Neural cell (in vitro differentiated cells): ENCODE measurements at regions not wholly inside any gene's neighbourhood (a gene's known extent, or its start where the extent isn't known, plus 50 kb on each side); places are given as distances from the start of the nearest gene placed in this dataset.

Source experiments
- H2AFZ ChIP-seq: fragments of 200-600, 300-800 bp; sonication (generic), shearing (Covaris generic); 2 replicates; pipeline ENCODE4 v1.6.0; 2014; ENCODE audit warnings: low read depth, mild to moderate bottlenecking, antibody characterized with exemption, low read length, moderate library complexity
- H3F3A ChIP-seq: fragments of 200-600 bp; shearing (Covaris generic); 2 replicates; pipeline ENCODE4 v1.6.1; 2016; ENCODE audit warnings: mild to moderate bottlenecking, moderate library complexity, mixed read lengths, antibody characterized with exemption, low read length; ENCODE audit not compliant: insufficient read depth, poor library complexity, severe bottlenecking
- H3K27ac ChIP-seq: fragments of 200-600, 300-800 bp; sonication (generic), shearing (Covaris generic); 2 replicates; pipeline ENCODE4 v1.5.1; 2014; ENCODE audit warnings: mild to moderate bottlenecking, low read length, moderate library complexity
- H3K27me3 ChIP-seq: fragments of 300-800, 200-600 bp; sonication (generic), shearing (Covaris generic); 2 replicates; pipeline ENCODE4 v1.6.0; 2014; ENCODE audit warnings: mild to moderate bottlenecking, low read depth, low read length, moderate library complexity; ENCODE audit not compliant: insufficient read depth
- H3K36me3 ChIP-seq: fragments of 300-800, 200-600 bp; sonication (generic), shearing (Covaris generic); 2 replicates; pipeline ENCODE4 v1.5.1; 2014; ENCODE audit warnings: mild to moderate bottlenecking, antibody characterized with exemption, low read length, moderate library complexity; ENCODE audit not compliant: insufficient read depth
- H3K4me2 ChIP-seq: fragments of 300-800, 200-600 bp; sonication (generic), shearing (Covaris generic); 2 replicates; pipeline ENCODE4 v1.6.0; 2014; ENCODE audit warnings: mild to moderate bottlenecking, low read length
- H3K4me3 ChIP-seq: fragments of 300-800, 200-600 bp; sonication (generic), shearing (Covaris generic); 2 replicates; pipeline ENCODE4 v1.5.1; 2014; ENCODE audit warnings: mild to moderate bottlenecking, low read length, moderate library complexity
- H3K79me2 ChIP-seq: fragments of 200-600 bp; shearing (Covaris generic); replicated peaks from 2 replicates; pipeline ENCODE4 v1.6.0; 2014; ENCODE audit warnings: mild to moderate bottlenecking, low read length, moderate library complexity; ENCODE audit not compliant: insufficient read depth
- H3K9ac ChIP-seq: fragments of 300-800, 200-600 bp; sonication (generic), shearing (Covaris generic); 2 replicates; pipeline ENCODE4 v1.6.1; 2016; ENCODE audit warnings: mild to moderate bottlenecking, low read length, mixed read lengths
- H3K9me2 ChIP-seq: fragments of 200-600 bp; shearing (Covaris generic); 2 replicates; pipeline ENCODE4 v1.6.1; 2016; ENCODE audit warnings: mild to moderate bottlenecking, low read length, mixed read lengths; ENCODE audit not compliant: insufficient read depth
- H3K9me3 ChIP-seq: fragments of 200-600, 300-800 bp; sonication (generic), shearing (Covaris generic); 2 replicates; pipeline ENCODE4 v1.6.1; 2016; ENCODE audit warnings: mild to moderate bottlenecking, mixed run types, low read length, moderate library complexity, mixed read lengths
- H4K20me1 ChIP-seq: fragments of 200-600 bp; shearing (Covaris generic); 2 replicates; pipeline ENCODE4 v1.6.1; 2016; ENCODE audit warnings: mild to moderate bottlenecking, mixed run types; ENCODE audit not compliant: insufficient read depth
- EP300 ChIP-seq: fragments of 450-650 bp; conservative IDR thresholded peaks from 2 replicates; pipeline ENCODE4 v1.6.1; 2014; ENCODE audit warnings: antibody characterized with exemption, mild to moderate bottlenecking, moderate library complexity; ENCODE audit not compliant: poor library complexity, severe bottlenecking
- EZH2 ChIP-seq: fragments of 200-600, 300-800 bp; shearing (Covaris generic), sonication (generic); IDR thresholded peaks from 2 replicates; pipeline ENCODE4 v1.6.1; 2014; ENCODE audit warnings: antibody characterized with exemption, low read length, borderline replicate concordance, mild to moderate bottlenecking; ENCODE audit not compliant: insufficient read depth, poor library complexity, severe bottlenecking
- MXI1 ChIP-seq: fragments of 450-650 bp; conservative IDR thresholded peaks from 2 replicates; pipeline ENCODE4 v1.6.1; 2014; ENCODE audit warnings: antibody characterized with exemption, mild to moderate bottlenecking; ENCODE audit not compliant: poor library complexity, severe bottlenecking
- POLR2AphosphoS5 ChIP-seq: IDR thresholded peaks from 2 replicates; pipeline ENCODE4 v1.6.1; 2012
- RAD21 ChIP-seq: fragments of 450-650 bp; conservative IDR thresholded peaks from 2 replicates; pipeline ENCODE4 v1.6.1; 2014; ENCODE audit warnings: antibody characterized with exemption, mild to moderate bottlenecking, moderate library complexity
- REST ChIP-seq: IDR thresholded peaks from 2 replicates; pipeline ENCODE4 v1.6.1; 2012; ENCODE audit warnings: borderline replicate concordance
- SMC3 ChIP-seq: fragments of 450-650 bp; conservative IDR thresholded peaks from 2 replicates; pipeline ENCODE4 v1.6.1; 2014; ENCODE audit warnings: antibody characterized with exemption, mild to moderate bottlenecking, moderate library complexity; ENCODE audit not compliant: poor library complexity
- TAF1 ChIP-seq: IDR thresholded peaks from 2 replicates; pipeline ENCODE4 v1.6.1; 2012; ENCODE audit warnings: low read depth
- TF ChIP-seq, protein P1 (sequence below): fragments of 450-650 bp; IDR thresholded peaks from 2 replicates; pipeline ENCODE4 v1.5.1; 2014; ENCODE audit warnings: antibody characterized with exemption, mild to moderate bottlenecking, moderate library complexity; ENCODE audit not compliant: poor library complexity, severe bottlenecking

GRCh38 chr6:117143647-117144046 is 121.7 kb upstream of the VGLL2 start:
- no peaks in the 10 kb centered on the region for H4K20me1 ChIP-seq
- H3K9me2 ChIP-seq, result no peaks in the 10 kb centered on the region
- no peak overlapping the region for H3K4me3 ChIP-seq
- H3K27ac ChIP-seq, result no peak overlapping the region
- H3K36me3 ChIP-seq, result no peaks in the 10 kb centered on the region
- TF ChIP-seq, protein P1, sequence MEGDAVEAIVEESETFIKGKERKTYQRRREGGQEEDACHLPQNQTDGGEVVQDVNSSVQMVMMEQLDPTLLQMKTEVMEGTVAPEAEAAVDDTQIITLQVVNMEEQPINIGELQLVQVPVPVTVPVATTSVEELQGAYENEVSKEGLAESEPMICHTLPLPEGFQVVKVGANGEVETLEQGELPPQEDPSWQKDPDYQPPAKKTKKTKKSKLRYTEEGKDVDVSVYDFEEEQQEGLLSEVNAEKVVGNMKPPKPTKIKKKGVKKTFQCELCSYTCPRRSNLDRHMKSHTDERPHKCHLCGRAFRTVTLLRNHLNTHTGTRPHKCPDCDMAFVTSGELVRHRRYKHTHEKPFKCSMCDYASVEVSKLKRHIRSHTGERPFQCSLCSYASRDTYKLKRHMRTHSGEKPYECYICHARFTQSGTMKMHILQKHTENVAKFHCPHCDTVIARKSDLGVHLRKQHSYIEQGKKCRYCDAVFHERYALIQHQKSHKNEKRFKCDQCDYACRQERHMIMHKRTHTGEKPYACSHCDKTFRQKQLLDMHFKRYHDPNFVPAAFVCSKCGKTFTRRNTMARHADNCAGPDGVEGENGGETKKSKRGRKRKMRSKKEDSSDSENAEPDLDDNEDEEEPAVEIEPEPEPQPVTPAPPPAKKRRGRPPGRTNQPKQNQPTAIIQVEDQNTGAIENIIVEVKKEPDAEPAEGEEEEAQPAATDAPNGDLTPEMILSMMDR, result no peak
- TF ChIP-seq EZH2 (no peak), TAF1 (no peak), SMC3 (no peak), POLR2AphosphoS5 (no peak), REST (no peak), RAD21 (no peak)
- H3K9me3 ChIP-seq, result no peaks in the 10 kb centered on the region
- no peak overlapping the region for H3K4me2 ChIP-seq
- no peak overlapping the region for H3K9ac ChIP-seq
- no peaks in the 10 kb centered on the region for H3F3A ChIP-seq
- H2AFZ ChIP-seq, result no peak overlapping the region
- H3K27me3 ChIP-seq, result no peaks in the 10 kb centered on the region
- H3K79me2 ChIP-seq, result no peaks in the 10 kb centered on the region

DNA sequence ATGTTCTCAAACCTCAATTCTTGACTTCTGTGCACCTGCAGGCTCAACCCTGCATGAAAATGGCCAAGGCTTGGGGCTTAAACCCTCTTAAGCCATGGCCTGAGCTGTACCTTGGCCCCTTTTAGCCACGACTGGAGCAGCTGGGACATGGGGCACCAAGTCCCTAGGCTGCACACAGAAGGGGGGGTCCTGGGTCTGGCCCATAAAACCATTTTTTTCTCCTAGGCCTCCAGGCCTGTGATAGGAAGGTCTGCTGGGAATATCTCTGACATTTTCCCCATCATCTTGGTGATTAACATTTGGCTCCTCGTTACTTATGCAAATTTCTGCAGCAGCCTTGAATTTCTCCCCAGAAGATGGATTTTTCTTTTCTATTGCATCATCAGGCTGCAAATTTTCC is 119.4 kb upstream of the VGLL2 start:
- Histone ChIP-seq H3K79me2 (no peaks in the 10 kb centered on the region), H3K9me3 (no peaks in the 10 kb centered on the region), H3K4me2 (no peak overlapping the region), H3K4me3 (no peak overlapping the region), H3K9me2 (no peaks in the 10 kb centered on the region), H3K9ac (no peak overlapping the region), H3F3A (no peaks in the 10 kb centered on the region), H3K36me3 (no peaks in the 10 kb centered on the region), H3K27ac (no peak overlapping the region), H4K20me1 (no peaks in the 10 kb centered on the region), H3K27me3 (no peaks in the 10 kb centered on the region), H2AFZ (no peak overlapping the region)
- TF ChIP-seq, protein P1, result no peak
- TF ChIP-seq EP300 (no peak), REST (no peak), SMC3 (no peak), TAF1 (no peak), EZH2 (no peak), RAD21 (no peak), MXI1 (no peak), POLR2AphosphoS5 (no peak)
